Heart left ventricle (tissue), 16 donors: ENCODE measurements at regions not wholly inside any gene's neighbourhood (a gene's known extent, or its start where the extent isn't known, plus 50 kb on each side); places are given as distances from the start of the nearest gene placed in this dataset.

Experiments
- ATAC-seq, 4 donors: fragments of 200-7000 bp; cut with Tn5 transposase; one replicate each; pipeline ENCODE4 v1.9.1; 2020 to 2022; ENCODE audit warnings: moderate library complexity in 4 of 4, mild to moderate bottlenecking in 3 of 4, moderate number of reproducible peaks in 1 of 4
- DNase-seq, 5 donors: peaks; one replicate each; pipeline ENCODE4 v3.0.0-alpha.2; 2020
- H3K27ac ChIP-seq, 12 donors: fragments of 200-600 bp; sonication (generic) in 4 of 12; one replicate each; pipeline versions ENCODE4 v1.5.0 to v1.8.0; 2016 to 2022; ENCODE audit warnings: mild to moderate bottlenecking in 2 of 12
- H3K27me3 ChIP-seq, 9 donors: fragments of 200-600 bp; sonication (generic) in 2 of 9; one replicate each; pipeline versions ENCODE4 v1.5.1 to v1.8.0; 2016 to 2022; ENCODE audit warnings: mild to moderate bottlenecking in 3 of 9
- H3K36me3 ChIP-seq, 9 donors: fragments of 200-600 bp; sonication (generic) in 2 of 9; one replicate each; pipeline versions ENCODE4 v1.5.0 to v1.8.0; 2018 to 2022; ENCODE audit warnings: mild to moderate bottlenecking in 2 of 9
- H3K4me1 ChIP-seq, 12 donors: fragments of 200-600 bp; sonication (generic) in 4 of 12; one replicate each; pipeline versions ENCODE4 v1.5.0 to v1.8.0; 2016 to 2022; ENCODE audit warnings: mild to moderate bottlenecking in 3 of 12
- H3K4me3 ChIP-seq, 12 donors: fragments of 200-600 bp; sonication (generic) in 4 of 12; one replicate each; pipeline versions ENCODE4 v1.5.0 to v1.8.0; 2017 to 2022; ENCODE audit warnings: mild to moderate bottlenecking in 9 of 12, moderate library complexity in 4 of 12
- H3K9me3 ChIP-seq, 12 donors: fragments of 200-600 bp; sonication (generic) in 4 of 12; one replicate each; pipeline versions ENCODE4 v1.5.0 to v1.8.0; 2016 to 2022; ENCODE audit warnings: mild to moderate bottlenecking in 1 of 12
- POLR2A ChIP-seq, 2 donors: fragments of 450-650 bp; IDR thresholded peaks; one replicate each; pipeline ENCODE4 v1.6.1; 2017; ENCODE audit warnings: antibody characterized with exemption in 2 of 2, mild to moderate bottlenecking in 2 of 2, moderate library complexity in 2 of 2
- WGBS, 4 donors: extraction: QIAGEN DNeasy Blood & Tissue Kit in 2 of 4; methylation state at CpG; one replicate each; pipeline versions ENCODE4 v1.1.5 to v1.1.7; 2013 to 2018; 5-methylcytosine and 5-hydroxymethylcytosine counted together
- intact Hi-C, 10 donors: fragments of 100-400 bp; cut with DNase I; formaldehyde crosslinking; loops; one replicate each; pipeline versions ENCODE4 v1.11.1 to v1.14.2; 2022
- TF ChIP-seq, protein P1 (sequence below), 12 donors: fragments of 200-600 bp; sonication (generic) in 4 of 12; IDR thresholded peaks; one replicate each; pipeline versions ENCODE4 v1.5.0 to v1.8.0; 2018 to 2022; ENCODE audit warnings: antibody characterized with exemption in 12 of 12, mild to moderate bottlenecking in 5 of 12
- donor health status: ischemic (EF 13 %, LVEDD 7.1; RV severe dilation, severe dysfunction).
- donor health status: healthy with polysubstance abuse.
- donor health status: DM: no; HTN: yes; CAD: no.
- donor health status: DM: no; HTN: no; CAD: no.
- donor health status: ischemic (EF 25% LVEDD 6.9; RV normal size, moderate dysfunction).
- donor health status: ischemic (EF 25% LVEDD 5.7; RV mildly dilated, moderate dysfunction).
- donor health status: healthy.
- donor health status: DM: yes; HTN: yes; CAD: no.
- donor health status: ischemic (EF 35%, LVEDD 5.7; RV mildly dilated, moderate dysfunction).
- donor health status: nonischemic (EF 11% LVEDD 7.7; RV severe dilation, severe dysfunction).
- donor health status: DM: yes; HTN: yes; CAD: no.
- donor health status: PGD.
- donor health status: ischemic (EF 29% LVEDD 5.4; RV normal size, mild dysfunction).
- donor health status: nonischemic (EF 23%, LVEDD 6.1; RV moderate dilation, normal function).

DNA sequence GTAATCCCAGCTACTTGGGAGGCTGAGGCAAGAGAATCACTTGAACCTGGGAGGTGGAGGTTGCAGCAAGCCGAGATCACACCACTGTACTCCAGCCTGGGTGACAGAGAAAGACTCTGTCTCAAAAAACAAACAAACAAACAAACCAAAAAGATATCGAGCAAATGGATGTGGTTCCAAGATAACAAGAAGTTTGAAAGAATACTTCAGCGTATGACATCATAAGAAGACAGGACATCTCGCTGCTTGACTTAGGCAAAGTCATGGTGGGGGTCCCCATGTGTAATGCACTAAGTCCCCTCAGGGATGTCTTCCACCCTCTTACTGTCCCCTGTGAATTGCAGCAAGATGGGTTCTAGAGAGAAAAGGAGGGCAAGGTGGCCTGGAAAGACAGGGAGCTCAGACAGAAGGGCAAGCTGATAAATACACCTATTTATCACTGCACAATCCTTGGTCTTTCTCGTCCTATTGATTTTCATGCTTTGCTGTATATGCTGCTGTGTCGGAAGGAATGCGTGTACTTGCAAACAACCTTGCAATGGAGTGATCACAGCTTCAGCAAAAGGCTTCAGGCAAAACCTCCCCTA is 115.0 kb downstream of the BDH1 start:
- no peak for ATAC-seq
- 86 to 94% (median 91%) methylated on average over 7 of the region's 7 CpGs for WGBS, 4 donors
- no peaks in the 10 kb centered on the region for H3K36me3 ChIP-seq

DNA sequence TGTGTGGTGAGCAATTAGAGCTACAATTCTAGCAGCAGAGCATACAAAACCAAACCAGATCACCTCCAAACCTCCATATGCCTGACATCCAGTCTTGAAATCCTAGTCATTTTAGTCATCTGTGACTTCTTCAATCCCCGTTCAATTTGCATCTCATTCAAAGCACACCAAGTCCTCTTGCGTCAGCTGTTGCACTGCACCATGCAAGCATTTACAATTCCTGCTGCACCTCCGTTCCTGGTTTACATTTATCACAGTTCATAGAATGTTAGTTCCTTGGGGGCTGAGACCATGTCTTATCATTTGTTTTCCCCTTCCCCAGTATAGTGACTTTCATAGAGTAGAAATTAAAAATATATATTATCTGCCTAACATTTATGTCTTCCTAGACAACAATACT is 116.9 kb downstream of the BDH1 start:
- H3K27me3 ChIP-seq, result no peaks in the 10 kb centered on the region
- H3K27ac ChIP-seq, result no peak overlapping the region
- intact Hi-C loops, result loop anchor here in 1 of 10 donors (10.0 kb wide), 1 partner anchor 84 kb away; no protein-coding TSS in a partner anchor
- no peak overlapping the region for H3K4me3 ChIP-seq
- H3K4me1 ChIP-seq, result no peaks in the 10 kb centered on the region
- 88 to 93% (median 92%) methylated on average over 3 of the region's 3 CpGs for WGBS, 4 donors
- no peak for DNase-seq
- no peak for ATAC-seq
- TF ChIP-seq, protein P1, sequence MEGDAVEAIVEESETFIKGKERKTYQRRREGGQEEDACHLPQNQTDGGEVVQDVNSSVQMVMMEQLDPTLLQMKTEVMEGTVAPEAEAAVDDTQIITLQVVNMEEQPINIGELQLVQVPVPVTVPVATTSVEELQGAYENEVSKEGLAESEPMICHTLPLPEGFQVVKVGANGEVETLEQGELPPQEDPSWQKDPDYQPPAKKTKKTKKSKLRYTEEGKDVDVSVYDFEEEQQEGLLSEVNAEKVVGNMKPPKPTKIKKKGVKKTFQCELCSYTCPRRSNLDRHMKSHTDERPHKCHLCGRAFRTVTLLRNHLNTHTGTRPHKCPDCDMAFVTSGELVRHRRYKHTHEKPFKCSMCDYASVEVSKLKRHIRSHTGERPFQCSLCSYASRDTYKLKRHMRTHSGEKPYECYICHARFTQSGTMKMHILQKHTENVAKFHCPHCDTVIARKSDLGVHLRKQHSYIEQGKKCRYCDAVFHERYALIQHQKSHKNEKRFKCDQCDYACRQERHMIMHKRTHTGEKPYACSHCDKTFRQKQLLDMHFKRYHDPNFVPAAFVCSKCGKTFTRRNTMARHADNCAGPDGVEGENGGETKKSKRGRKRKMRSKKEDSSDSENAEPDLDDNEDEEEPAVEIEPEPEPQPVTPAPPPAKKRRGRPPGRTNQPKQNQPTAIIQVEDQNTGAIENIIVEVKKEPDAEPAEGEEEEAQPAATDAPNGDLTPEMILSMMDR (IDR thresholded peaks at IDR 0.05), result no peak
- no peak for TF ChIP-seq POLR2A (IDR thresholded peaks at IDR 0.05)
- H3K9me3 ChIP-seq, result no peaks in the 10 kb centered on the region
- no peaks in the 10 kb centered on the region for H3K36me3 ChIP-seq

More for the DNA sequence above, 115.0 kb downstream of the BDH1 start:
- Histone ChIP-seq H3K27me3 (no peaks in the 10 kb centered on the region), H3K4me3 (no peak overlapping the region), H3K27ac (no peak overlapping the region), H3K9me3 (no peaks in the 10 kb centered on the region), H3K4me1 (no peaks in the 10 kb centered on the region)
- DNase-seq, result no peak
- TF ChIP-seq POLR2A (IDR thresholded peaks at IDR 0.05), result no peak
- TF ChIP-seq, protein P1 (IDR thresholded peaks at IDR 0.05), result no peak
- intact Hi-C loops, result no loop called here

DNA sequence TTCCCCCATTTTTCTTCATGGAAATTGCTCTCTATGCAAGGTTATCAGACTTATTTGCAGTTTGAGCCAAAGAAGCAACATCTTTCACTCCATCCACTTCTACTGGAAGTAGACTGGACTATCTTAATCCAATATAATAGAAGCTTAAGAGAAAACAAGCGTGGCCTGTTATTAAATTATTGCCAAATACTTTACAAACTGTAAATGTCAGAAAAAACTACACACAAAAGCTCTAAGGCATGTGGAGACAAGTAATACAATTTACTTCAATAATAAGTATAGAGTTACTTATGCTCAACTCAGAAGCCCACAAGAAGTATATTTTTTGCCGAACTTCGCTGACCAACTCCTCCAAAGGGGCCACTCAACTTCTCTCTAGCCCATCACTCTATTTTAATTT is 120.3 kb downstream of the BDH1 start:
- intact Hi-C loops, result loop anchor here in 1 of 10 donors (10.0 kb wide), 1 partner anchor 81 kb away; no protein-coding TSS in a partner anchor
- H3K27ac ChIP-seq, result no peak overlapping the region
- WGBS, 4 donors, result 93 to 97% (median 95%) methylated on average over 3 of the region's 3 CpGs
- no peak for ATAC-seq
- no peak for DNase-seq
- no peaks in the 10 kb centered on the region for H3K27me3 ChIP-seq
- no peaks in the 10 kb centered on the region for H3K36me3 ChIP-seq
- no peak overlapping the region for H3K4me3 ChIP-seq
- H3K9me3 ChIP-seq, result peaks cover 0 to 6% (median 0%) of the 10 kb centered on the region in 12 donors
- TF ChIP-seq, protein P1 (IDR thresholded peaks at IDR 0.05), result no peak
- TF ChIP-seq POLR2A (IDR thresholded peaks at IDR 0.05), result no peak
- H3K4me1 ChIP-seq, result peaks cover 0 to 26% (median 18%) of the 10 kb centered on the region in 12 donors

DNA sequence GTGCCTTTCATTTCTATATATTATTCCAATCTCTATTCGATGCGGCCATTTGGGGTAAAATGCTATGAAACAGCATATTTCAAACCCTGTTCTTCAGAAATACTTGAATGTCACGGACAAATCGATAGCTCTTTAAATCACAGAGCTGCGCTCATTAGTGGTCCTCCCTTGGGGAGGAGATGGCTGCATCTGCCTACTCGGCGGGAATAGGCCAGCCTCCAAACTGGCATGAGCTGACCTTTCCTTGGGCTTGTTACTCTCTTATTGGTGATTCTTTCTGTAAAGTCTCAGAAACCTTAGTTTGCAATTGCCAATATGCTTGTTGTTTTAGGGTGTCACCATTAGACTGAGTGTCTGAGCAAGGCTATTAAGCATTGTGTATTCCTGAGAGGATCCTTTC is 120.9 kb downstream of the BDH1 start:
- Histone ChIP-seq H3K27me3 (no peaks in the 10 kb centered on the region), H3K9me3 (peaks cover 0 to 6% (median 0%) of the 10 kb centered on the region in 12 donors), H3K27ac (no peak overlapping the region), H3K4me3 (no peak overlapping the region), H3K36me3 (no peaks in the 10 kb centered on the region), H3K4me1 (peaks cover 0 to 27% (median 18%) of the 10 kb centered on the region in 12 donors)
- 78 to 96% (median 80%) methylated on average over 7 of the region's 7 CpGs for WGBS, 4 donors
- TF ChIP-seq, protein P1 (IDR thresholded peaks at IDR 0.05), result no peak
- no peak for TF ChIP-seq POLR2A (IDR thresholded peaks at IDR 0.05)
- ATAC-seq (no peak), DNase-seq (no peak)
- intact Hi-C loops, result loop anchor here in 1 of 10 donors (10.0 kb wide), 1 partner anchor 80 kb away; no protein-coding TSS in a partner anchor
